ENCODE measurements at regions not wholly inside any gene's neighbourhood (a gene's known extent, or its start where the extent isn't known, plus 50 kb on each side); places are given as distances from the start of the nearest gene placed in this dataset.

GRCh38 chr7:68334636-68335272 lies 1263.5 kb upstream of the AUTS2 start:
- no peaks in the 10 kb centered on the region for H3K9me2 ChIP-seq (replicated peaks; ENCODE audit: low read depth, low read length)
- H3K79me2 ChIP-seq (ENCODE audit: insufficient read depth, low read length), result no peaks in the 10 kb centered on the region
- no peaks in the 10 kb centered on the region for H3K36me3 ChIP-seq (ENCODE audit: insufficient read depth, low read length)
- no peak overlapping the region for H3K9ac ChIP-seq (ENCODE audit: low read depth, low read length, poor library complexity, severe bottlenecking)
- H3F3A ChIP-seq (ENCODE audit: low read depth), result no peaks in the 10 kb centered on the region
- no peaks in the 10 kb centered on the region for H3K4me1 ChIP-seq (ENCODE audit: insufficient read depth, low read length, poor library complexity, severe bottlenecking)
- H2AFZ ChIP-seq (ENCODE audit: low read length), result no peak overlapping the region
- H3K4me2 ChIP-seq (ENCODE audit: low read depth, low read length, poor library complexity, severe bottlenecking), result no peak overlapping the region
- TF ChIP-seq CTCF (conservative IDR thresholded peaks at IDR 0.05; ENCODE audit: low read length), result no peak
- H4K20me1 ChIP-seq (ENCODE audit: insufficient read depth, low read length, poor library complexity, severe bottlenecking), result no peaks in the 10 kb centered on the region
- H3K4me3 ChIP-seq (ENCODE audit: low read length, poor library complexity, severe bottlenecking), result no peak overlapping the region
- H3K9me3 ChIP-seq (ENCODE audit: insufficient read depth, low read depth, low read length), result no peaks in the 10 kb centered on the region; the same call in 1 of the 2 replicates
- no peaks in the 10 kb centered on the region for H3K27me3 ChIP-seq (ENCODE audit: insufficient read depth, low read length, poor library complexity, severe bottlenecking)

- Histone ChIP-seq H3K79me2 (ENCODE audit: insufficient read depth, low read length) (no peaks in the 10 kb centered on the region), H3K4me1 (ENCODE audit: insufficient read depth, low read length, poor library complexity, severe bottlenecking) (no peaks in the 10 kb centered on the region), H3K4me2 (ENCODE audit: low read depth, low read length, poor library complexity, severe bottlenecking) (no peak overlapping the region), H3K4me3 (ENCODE audit: low read length, poor library complexity, severe bottlenecking) (no peak overlapping the region), H3K9ac (ENCODE audit: low read depth, low read length, poor library complexity, severe bottlenecking) (no peak overlapping the region), H3F3A (ENCODE audit: low read depth) (no peaks in the 10 kb centered on the region), H3K36me3 (ENCODE audit: insufficient read depth, low read length) (no peaks in the 10 kb centered on the region), H3K9me3 (ENCODE audit: insufficient read depth, low read depth, low read length) (no peaks in the 10 kb centered on the region; the same call in 1 of the 2 replicates), H4K20me1 (ENCODE audit: insufficient read depth, low read length, poor library complexity, severe bottlenecking) (no peaks in the 10 kb centered on the region), H3K9me2 (replicated peaks; ENCODE audit: low read depth, low read length) (no peaks in the 10 kb centered on the region), H2AFZ (ENCODE audit: low read length) (no peak overlapping the region), H3K27me3 (ENCODE audit: insufficient read depth, low read length, poor library complexity, severe bottlenecking) (no peaks in the 10 kb centered on the region)
- no peak for TF ChIP-seq CTCF (conservative IDR thresholded peaks at IDR 0.05; ENCODE audit: low read length)
- TF ChIP-seq EZH2phosphoT487 (IDR thresholded peaks at IDR 0.05; ENCODE audit: borderline replicate concordance), result no peak
Measured at GRCh38 chr7:68336594-68336993, 1261.7 kb upstream of the AUTS2 start.

GRCh38 chr7:68348401-68348800 lies 1249.9 kb upstream of the AUTS2 start:
- Histone ChIP-seq H3K9me3 (ENCODE audit: insufficient read depth, low read depth, low read length) (0 out of 2 replicates have a peak, but pooled peaks cover 2% of the 10 kb centered on the region), H2AFZ (ENCODE audit: low read length) (no peak overlapping the region), H4K20me1 (ENCODE audit: insufficient read depth, low read length, poor library complexity, severe bottlenecking) (no peaks in the 10 kb centered on the region), H3K4me2 (ENCODE audit: low read depth, low read length, poor library complexity, severe bottlenecking) (no peak overlapping the region), H3K9ac (ENCODE audit: low read depth, low read length, poor library complexity, severe bottlenecking) (no peak overlapping the region), H3F3A (ENCODE audit: low read depth) (no peaks in the 10 kb centered on the region), H3K36me3 (ENCODE audit: insufficient read depth, low read length) (no peaks in the 10 kb centered on the region), H3K79me2 (ENCODE audit: insufficient read depth, low read length) (no peaks in the 10 kb centered on the region), H3K27me3 (ENCODE audit: insufficient read depth, low read length, poor library complexity, severe bottlenecking) (no peaks in the 10 kb centered on the region), H3K9me2 (replicated peaks; ENCODE audit: low read depth, low read length) (no peaks in the 10 kb centered on the region), H3K4me1 (ENCODE audit: insufficient read depth, low read length, poor library complexity, severe bottlenecking) (no peaks in the 10 kb centered on the region), H3K4me3 (ENCODE audit: low read length, poor library complexity, severe bottlenecking) (no peak overlapping the region)
- TF ChIP-seq CTCF (conservative IDR thresholded peaks at IDR 0.05; ENCODE audit: low read length) (no peak), EZH2phosphoT487 (IDR thresholded peaks at IDR 0.05; ENCODE audit: borderline replicate concordance) (no peak)
